ENCODE measurements at regions not wholly inside any gene's neighbourhood (a gene's known extent, or its start where the extent isn't known, plus 50 kb on each side); places are given as distances from the start of the nearest gene placed in this dataset.

GRCh38 chr13:111861766-111862366 lies 205.1 kb upstream of the SOX1 start:
- H3K4me3 ChIP-seq (ENCODE audit: low read length), result no peak overlapping the region
- no peak for DNase-seq (ENCODE audit: low read depth, low spot score)

GRCh38 chr13:111862836-111863815 lies 203.8 kb upstream of the SOX1 start:
- H3K4me3 ChIP-seq (ENCODE audit: low read length), result no peak overlapping the region
- no peak for DNase-seq (ENCODE audit: low read depth, low spot score)

GRCh38 chr13:111864566-111864965 lies 202.4 kb upstream of the SOX1 start:
- no peak for DNase-seq (ENCODE audit: low read depth, low spot score)
- H3K4me3 ChIP-seq (ENCODE audit: low read length), result no peak overlapping the region

GRCh38 chr13:111865046-111865445 lies 201.9 kb upstream of the SOX1 start:
- no peak overlapping the region for H3K4me3 ChIP-seq (ENCODE audit: low read length)
- no peak for DNase-seq (ENCODE audit: low read depth, low spot score)

GRCh38 chr13:111865826-111866225 lies 201.1 kb upstream of the SOX1 start:
- H3K4me3 ChIP-seq (ENCODE audit: low read length), result no peak overlapping the region
- no peak for DNase-seq (ENCODE audit: low read depth, low spot score)

GRCh38 chr13:111866731-111867245 lies 200.2 kb upstream of the SOX1 start:
- no peak for DNase-seq (ENCODE audit: low read depth, low spot score)
- H3K4me3 ChIP-seq (ENCODE audit: low read length), result no peak overlapping the region

- H3K4me3 ChIP-seq (ENCODE audit: low read length), result no peak overlapping the region
- DNase-seq (ENCODE audit: low read depth, low spot score), result no peak
Observed at GRCh38 chr13:111867657-111868056, 199.3 kb upstream of the SOX1 start.

- no peak for DNase-seq (ENCODE audit: low read depth, low spot score)
- H3K4me3 ChIP-seq (ENCODE audit: low read length), result no peak overlapping the region
Observed at GRCh38 chr13:111868716-111869115, 198.2 kb upstream of the SOX1 start.

- DNase-seq (ENCODE audit: low read depth, low spot score), result no peak
- H3K4me3 ChIP-seq (ENCODE audit: low read length), result no peak overlapping the region
Observed at GRCh38 chr13:111872475-111873150, 194.3 kb upstream of the SOX1 start.

GRCh38 chr13:111873676-111874178 lies 193.2 kb upstream of the SOX1 start:
- DNase-seq (ENCODE audit: low read depth, low spot score), result no peak
- H3K4me3 ChIP-seq (ENCODE audit: low read length), result no peak overlapping the region

GRCh38 chr13:111874981-111875380 lies 192.0 kb upstream of the SOX1 start:
- H3K4me3 ChIP-seq (ENCODE audit: low read length), result no peak overlapping the region
- no peak for DNase-seq (ENCODE audit: low read depth, low spot score)

GRCh38 chr13:111875915-111876314 lies 191.0 kb upstream of the SOX1 start:
- no peak for DNase-seq (ENCODE audit: low read depth, low spot score)
- H3K4me3 ChIP-seq (ENCODE audit: low read length), result no peak overlapping the region

- DNase-seq (ENCODE audit: low read depth, low spot score), result no peak
- no peak overlapping the region for H3K4me3 ChIP-seq (ENCODE audit: low read length)
Observed at GRCh38 chr13:111876506-111876905, 190.4 kb upstream of the SOX1 start.

- no peak for DNase-seq (ENCODE audit: low read depth, low spot score)
Observed at GRCh38 chr13:111877906-111878305, 189.0 kb upstream of the SOX1 start.

GRCh38 chr13:111879719-111880118 lies 187.2 kb upstream of the SOX1 start:
- DNase-seq (ENCODE audit: low read depth, low spot score), result no peak

More at GRCh38 chr13:111877906-111878305, 189.0 kb upstream of the SOX1 start:
- no peak overlapping the region for H3K4me3 ChIP-seq (ENCODE audit: low read length)

GRCh38 chr13:111880185-111880584 lies 186.8 kb upstream of the SOX1 start:
- H3K4me3 ChIP-seq (ENCODE audit: low read length), result no peak overlapping the region
- no peak for DNase-seq (ENCODE audit: low read depth, low spot score)

More at GRCh38 chr13:111879719-111880118, 187.2 kb upstream of the SOX1 start:
- no peak overlapping the region for H3K4me3 ChIP-seq (ENCODE audit: low read length)

GRCh38 chr13:111881700-111882099 lies 185.2 kb upstream of the SOX1 start:
- DNase-seq (ENCODE audit: low read depth, low spot score), result no peak
- H3K4me3 ChIP-seq (ENCODE audit: low read length), result no peak overlapping the region

GRCh38 chr13:111882351-111882750 lies 184.6 kb upstream of the SOX1 start:
- no peak for DNase-seq (ENCODE audit: low read depth, low spot score)
- H3K4me3 ChIP-seq (ENCODE audit: low read length), result no peak overlapping the region

- no peak for DNase-seq (ENCODE audit: low read depth, low spot score)
- H3K4me3 ChIP-seq (ENCODE audit: low read length), result no peak overlapping the region
Observed at GRCh38 chr13:111883571-111884343, 183.2 kb upstream of the SOX1 start.

All from Jurkat, Clone E6-1 (cell line).